GM21786 (cell line): ENCODE measurements at regions not wholly inside any gene's neighbourhood (a gene's known extent, or its start where the extent isn't known, plus 50 kb on each side); places are given as distances from the start of the nearest gene placed in this dataset.
"Not testable (repeated sequence)": the region's sequence is repeated elsewhere in the genome, so short reads cannot be mapped to it uniquely, and the experiment has no call there.

Experiments used
- ATAC-seq: cut with Tn5 transposase; IDR thresholded peaks from one replicate; pipeline ENCODE4 v1.9.1; 2021; ENCODE audit not compliant: unreplicated experiment

GRCh38 chr3:25171897-25172296 is 256.2 kb upstream of the RARB start:
- ATAC-seq: no peak

GRCh38 chr3:25173606-25174005 is 254.5 kb upstream of the RARB start:
- no peak for ATAC-seq

- ATAC-seq: no peak
Observed at GRCh38 chr3:25174251-25174650, 253.8 kb upstream of the RARB start.

GRCh38 chr3:25177041-25177440 is 251.0 kb upstream of the RARB start:
- no peak for ATAC-seq

GRCh38 chr3:25178672-25179071 is 249.4 kb upstream of the RARB start:
- no peak for ATAC-seq

GRCh38 chr3:25181096-25181495 is 247.0 kb upstream of the RARB start:
- no peak for ATAC-seq

GRCh38 chr3:25182794-25183193 is 245.3 kb upstream of the RARB start:
- ATAC-seq: no peak

GRCh38 chr3:25184641-25185250 is 243.3 kb upstream of the RARB start:
- ATAC-seq: no peak

GRCh38 chr3:25191673-25192072 is 236.4 kb upstream of the RARB start:
- ATAC-seq: no peak

GRCh38 chr3:25199567-25199966 is 228.5 kb upstream of the RARB start:
- ATAC-seq: not testable (repeated sequence)

- no peak for ATAC-seq
Observed at GRCh38 chr3:25212736-25213135, 215.3 kb upstream of the RARB start.

GRCh38 chr3:25214034-25214433 is 214.0 kb upstream of the RARB start:
- ATAC-seq: no peak

- no peak for ATAC-seq
Observed at GRCh38 chr3:25218362-25218761, 209.7 kb upstream of the RARB start.

GRCh38 chr3:25226747-25227146 is 201.3 kb upstream of the RARB start:
- no peak for ATAC-seq

- no peak for ATAC-seq
Observed at GRCh38 chr3:25229586-25229985, 198.5 kb upstream of the RARB start.

- no peak for ATAC-seq
Observed at GRCh38 chr3:25235031-25235430, 193.0 kb upstream of the RARB start.

GRCh38 chr3:25235466-25235865 is 192.6 kb upstream of the RARB start:
- ATAC-seq: no peak

- ATAC-seq: no peak
Observed at GRCh38 chr3:25237602-25238001, 190.5 kb upstream of the RARB start.

GRCh38 chr3:25239042-25239441 is 189.0 kb upstream of the RARB start:
- no peak for ATAC-seq

- no peak for ATAC-seq
Observed at GRCh38 chr3:25246913-25247312, 181.2 kb upstream of the RARB start.

- ATAC-seq: no peak
Observed at GRCh38 chr3:25252291-25252690, 175.8 kb upstream of the RARB start.

GRCh38 chr3:25257026-25257425 is 171.0 kb upstream of the RARB start:
- no peak for ATAC-seq

GRCh38 chr3:25259871-25260270 is 168.2 kb upstream of the RARB start:
- ATAC-seq: no peak

GRCh38 chr3:25262322-25262721 is 165.7 kb upstream of the RARB start:
- no peak for ATAC-seq
